ENCODE measurements at regions not wholly inside any gene's neighbourhood (a gene's known extent, or its start where the extent isn't known, plus 50 kb on each side); places are given as distances from the start of the nearest gene placed in this dataset.

- 90% methylated on average over 1 of the region's 2 CpGs for WGBS
- Histone ChIP-seq H3K9ac (ENCODE audit: low read depth, low read length) (no peak overlapping the region), H3K27ac (ENCODE audit: low read depth, low read length) (no peak overlapping the region), H3K36me3 (ENCODE audit: insufficient read depth, low read length) (no peaks in the 10 kb centered on the region), H3K4me1 (ENCODE audit: insufficient read depth, low read length) (no peaks in the 10 kb centered on the region), H3K4me3 (ENCODE audit: low read length) (no peak overlapping the region), H3K27me3 (ENCODE audit: insufficient read depth, low read length) (no peaks in the 10 kb centered on the region), H3K9me3 (ENCODE audit: insufficient read depth, low read depth, low read length) (no peaks in the 10 kb centered on the region)
Observed at GRCh38 chr18:38571651-38572050, 1006.1 kb upstream of the CELF4 start.

- Histone ChIP-seq H3K9ac (ENCODE audit: low read depth, low read length) (no peak overlapping the region), H3K4me1 (ENCODE audit: insufficient read depth, low read length) (no peaks in the 10 kb centered on the region), H3K36me3 (ENCODE audit: insufficient read depth, low read length) (no peaks in the 10 kb centered on the region), H3K4me3 (ENCODE audit: low read length) (no peak overlapping the region), H3K27me3 (ENCODE audit: insufficient read depth, low read length) (no peaks in the 10 kb centered on the region), H3K9me3 (ENCODE audit: insufficient read depth, low read depth, low read length) (0 out of 2 replicates have a peak, but pooled peaks cover 2% of the 10 kb centered on the region), H3K27ac (ENCODE audit: low read depth, low read length) (no peak overlapping the region)
- 100% methylated on average over 1 of the region's 1 CpG for WGBS
Observed at GRCh38 chr18:38565513-38565912, 999.9 kb upstream of the CELF4 start.

GRCh38 chr18:38563396-38563980, 997.9 kb upstream of the CELF4 start:
- Histone ChIP-seq H3K4me1 (ENCODE audit: insufficient read depth, low read length) (no peaks in the 10 kb centered on the region), H3K4me3 (ENCODE audit: low read length) (no peak overlapping the region), H3K9me3 (ENCODE audit: insufficient read depth, low read depth, low read length) (0 out of 2 replicates have a peak, but pooled peaks cover 2% of the 10 kb centered on the region), H3K27ac (ENCODE audit: low read depth, low read length) (no peak overlapping the region), H3K9ac (ENCODE audit: low read depth, low read length) (no peak overlapping the region), H3K27me3 (ENCODE audit: insufficient read depth, low read length) (no peaks in the 10 kb centered on the region), H3K36me3 (ENCODE audit: insufficient read depth, low read length) (no peaks in the 10 kb centered on the region)
- WGBS: 95% methylated on average over 2 of the region's 2 CpGs

- no peaks in the 10 kb centered on the region for H3K36me3 ChIP-seq (ENCODE audit: insufficient read depth, low read length)
- no peak overlapping the region for H3K4me3 ChIP-seq (ENCODE audit: low read length)
- H3K4me1 ChIP-seq (ENCODE audit: insufficient read depth, low read length): peaks cover 34% of the 10 kb centered on the region
- H3K27me3 ChIP-seq (ENCODE audit: insufficient read depth, low read length): no peaks in the 10 kb centered on the region
- H3K9ac ChIP-seq (ENCODE audit: low read depth, low read length): no peak overlapping the region
- WGBS: 89% methylated on average over 5 of the region's 5 CpGs
- H3K27ac ChIP-seq (ENCODE audit: low read depth, low read length): no peak overlapping the region
- H3K9me3 ChIP-seq (ENCODE audit: insufficient read depth, low read depth, low read length): no peaks in the 10 kb centered on the region
Observed at GRCh38 chr18:38557006-38557405, 991.4 kb upstream of the CELF4 start.

- H3K4me3 ChIP-seq (ENCODE audit: low read length): no peak overlapping the region
- H3K9me3 ChIP-seq (ENCODE audit: insufficient read depth, low read depth, low read length): no peaks in the 10 kb centered on the region
- H3K9ac ChIP-seq (ENCODE audit: low read depth, low read length): no peak overlapping the region
- no peaks in the 10 kb centered on the region for H3K27me3 ChIP-seq (ENCODE audit: insufficient read depth, low read length)
- H3K36me3 ChIP-seq (ENCODE audit: insufficient read depth, low read length): no peaks in the 10 kb centered on the region
- 50% methylated on average over 2 of the region's 2 CpGs for WGBS
- peak overlapping the region; percentile 66; the same call in 1 of the 2 replicates for H3K27ac ChIP-seq (ENCODE audit: low read depth, low read length)
- peaks cover 37% of the 10 kb centered on the region for H3K4me1 ChIP-seq (ENCODE audit: insufficient read depth, low read length)
Observed at GRCh38 chr18:38552732-38553321, 987.2 kb upstream of the CELF4 start.

GRCh38 chr18:38551881-38552280, 986.3 kb upstream of the CELF4 start:
- 97% methylated on average over 10 of the region's 10 CpGs for WGBS
- H3K27ac ChIP-seq (ENCODE audit: low read depth, low read length): 0 out of 2 replicates have a peak overlapping the region, but pooled peaks have one; percentile 56

GRCh38 chr18:38545071-38545470, 979.5 kb upstream of the CELF4 start:
- Histone ChIP-seq H3K4me1 (ENCODE audit: insufficient read depth, low read length) (no peaks in the 10 kb centered on the region), H3K9me3 (ENCODE audit: insufficient read depth, low read depth, low read length) (no peaks in the 10 kb centered on the region), H3K9ac (ENCODE audit: low read depth, low read length) (no peak overlapping the region), H3K27ac (ENCODE audit: low read depth, low read length) (no peak overlapping the region), H3K27me3 (ENCODE audit: insufficient read depth, low read length) (no peaks in the 10 kb centered on the region), H3K4me3 (ENCODE audit: low read length) (no peak overlapping the region), H3K36me3 (ENCODE audit: insufficient read depth, low read length) (no peaks in the 10 kb centered on the region)
- WGBS: 63% methylated on average over 1 of the region's 1 CpG

More at GRCh38 chr18:38551881-38552280, 986.3 kb upstream of the CELF4 start:
- peaks cover 31% of the 10 kb centered on the region for H3K4me1 ChIP-seq (ENCODE audit: insufficient read depth, low read length)
- H3K36me3 ChIP-seq (ENCODE audit: insufficient read depth, low read length): no peaks in the 10 kb centered on the region
- no peaks in the 10 kb centered on the region for H3K27me3 ChIP-seq (ENCODE audit: insufficient read depth, low read length)
- no peak overlapping the region for H3K4me3 ChIP-seq (ENCODE audit: low read length)
- H3K9ac ChIP-seq (ENCODE audit: low read depth, low read length): no peak overlapping the region
- H3K9me3 ChIP-seq (ENCODE audit: insufficient read depth, low read depth, low read length): no peaks in the 10 kb centered on the region

GRCh38 chr18:38539856-38540255, 974.3 kb upstream of the CELF4 start:
- Histone ChIP-seq H3K27me3 (ENCODE audit: insufficient read depth, low read length) (no peaks in the 10 kb centered on the region), H3K4me3 (ENCODE audit: low read length) (no peak overlapping the region), H3K27ac (ENCODE audit: low read depth, low read length) (no peak overlapping the region), H3K9ac (ENCODE audit: low read depth, low read length) (no peak overlapping the region), H3K4me1 (ENCODE audit: insufficient read depth, low read length) (peaks cover 9% of the 10 kb centered on the region; the same call in 1 of the 2 replicates), H3K9me3 (ENCODE audit: insufficient read depth, low read depth, low read length) (0 out of 2 replicates have a peak, but pooled peaks cover 1% of the 10 kb centered on the region), H3K36me3 (ENCODE audit: insufficient read depth, low read length) (no peaks in the 10 kb centered on the region)

- no peaks in the 10 kb centered on the region for H3K27me3 ChIP-seq (ENCODE audit: insufficient read depth, low read length)
- no peaks in the 10 kb centered on the region for H3K36me3 ChIP-seq (ENCODE audit: insufficient read depth, low read length)
- H3K4me3 ChIP-seq (ENCODE audit: low read length): no peak overlapping the region
- H3K4me1 ChIP-seq (ENCODE audit: insufficient read depth, low read length): peaks cover 9% of the 10 kb centered on the region; the same call in 1 of the 2 replicates
- peaks cover 6% of the 10 kb centered on the region; the same call in 1 of the 2 replicates for H3K9me3 ChIP-seq (ENCODE audit: insufficient read depth, low read depth, low read length)
- H3K27ac ChIP-seq (ENCODE audit: low read depth, low read length): no peak overlapping the region
- H3K9ac ChIP-seq (ENCODE audit: low read depth, low read length): no peak overlapping the region
Observed at GRCh38 chr18:38539371-38539770, 973.8 kb upstream of the CELF4 start.

- H3K4me3 ChIP-seq (ENCODE audit: low read length): no peak overlapping the region
- no peak overlapping the region for H3K27ac ChIP-seq (ENCODE audit: low read depth, low read length)
- no peak overlapping the region for H3K9ac ChIP-seq (ENCODE audit: low read depth, low read length)
- H3K36me3 ChIP-seq (ENCODE audit: insufficient read depth, low read length): no peaks in the 10 kb centered on the region
- H3K9me3 ChIP-seq (ENCODE audit: insufficient read depth, low read depth, low read length): peaks cover 15% of the 10 kb centered on the region; the same call in 1 of the 2 replicates
- H3K27me3 ChIP-seq (ENCODE audit: insufficient read depth, low read length): no peaks in the 10 kb centered on the region
- peaks cover 1% of the 10 kb centered on the region; the same call in 1 of the 2 replicates for H3K4me1 ChIP-seq (ENCODE audit: insufficient read depth, low read length)
Observed at GRCh38 chr18:38534073-38534472, 968.5 kb upstream of the CELF4 start.

GRCh38 chr18:38526922-38527321, 961.3 kb upstream of the CELF4 start:
- no peak overlapping the region for H3K27ac ChIP-seq (ENCODE audit: low read depth, low read length)
- H3K27me3 ChIP-seq (ENCODE audit: insufficient read depth, low read length): no peaks in the 10 kb centered on the region
- no peaks in the 10 kb centered on the region for H3K9me3 ChIP-seq (ENCODE audit: insufficient read depth, low read depth, low read length)
- no peaks in the 10 kb centered on the region for H3K36me3 ChIP-seq (ENCODE audit: insufficient read depth, low read length)
- H3K9ac ChIP-seq (ENCODE audit: low read depth, low read length): no peak overlapping the region
- H3K4me1 ChIP-seq (ENCODE audit: insufficient read depth, low read length): no peaks in the 10 kb centered on the region
- no peak overlapping the region for H3K4me3 ChIP-seq (ENCODE audit: low read length)
